Endothelial cell of umbilical vein (primary cell): ENCODE measurements at regions not wholly inside any gene's neighbourhood (a gene's known extent, or its start where the extent isn't known, plus 50 kb on each side); places are given as distances from the start of the nearest gene placed in this dataset.

ENCODE experiments used
- BruUV-seq: library from RNA; stranded (reverse); fragments of 400-500 nt; replicated peaks from 2 replicates; lab custom pipeline; 2021; lab: Mats Ljungman, UMichigan
- CTCF ChIA-PET: fragments of 300-600, 350-600 bp; sonication (Branson Sonifier 250); formaldehyde crosslinking; loops from one replicate; lab custom pipeline; 2021; ENCODE audit warnings: antibody characterized with exemption, inconsistent platforms; lab: Charles Lee
- POLR2A ChIA-PET: fragments of 300-600, 350-600 bp; sonication (Branson Sonifier 250); formaldehyde crosslinking; loops from one replicate; lab custom pipeline; 2021; ENCODE audit warnings: antibody characterized with exemption, inconsistent platforms; lab: Charles Lee
- DNase-seq: peaks from one replicate; pipeline ENCODE4 v3.0.0-alpha.2; 2011; ENCODE audit warnings: low read depth, low spot score
- FAIRE-seq: peaks from 2 replicates; lab custom pipeline; 2011; peaks lifted over from hg19 to GRCh38; lab: Jason Lieb, UNC
- H2AFZ ChIP-seq: 2 replicates; pipeline ENCODE4 v1.6.0; 2012; ENCODE audit warnings: low read depth, low read length, control low read depth, inconsistent platforms
- H3K27ac ChIP-seq: 2 replicates; pipeline ENCODE4 v1.5.1; 2011; ENCODE audit warnings: low read depth, mild to moderate bottlenecking, control low read depth, low read length, moderate library complexity; ENCODE audit not compliant: insufficient read depth
- H3K27me3 ChIP-seq, 2 experiments: 2 replicates each; pipeline versions ENCODE4 v1.6.0 to v1.6.1; 2011; ENCODE audit warnings: low read length in 2 of 2, mixed read lengths in 1 of 2; ENCODE audit not compliant: control insufficient read depth in 2 of 2, insufficient read depth in 2 of 2
- H3K36me3 ChIP-seq, 2 experiments: 2 replicates in 1 of 2; 3 replicates in 1 of 2; pipeline ENCODE4 v1.5.1; 2011; ENCODE audit warnings: low read length in 2 of 2, mild to moderate bottlenecking in 1 of 2, moderate library complexity in 1 of 2; ENCODE audit not compliant: control insufficient read depth in 2 of 2, insufficient read depth in 2 of 2; ENCODE audit errors: extremely low read depth in 1 of 2
- H3K4me1 ChIP-seq: 3 replicates; pipeline ENCODE4 v1.5.1; 2011; ENCODE audit warnings: mild to moderate bottlenecking, low read length; ENCODE audit not compliant: control insufficient read depth, insufficient read depth; ENCODE audit errors: extremely low read depth
- H3K4me2 ChIP-seq: 2 replicates; pipeline ENCODE4 v1.6.1; 2011; ENCODE audit warnings: low read length, control low read depth, mixed read lengths; ENCODE audit not compliant: insufficient read depth
- H3K4me3 ChIP-seq, 3 experiments: fragments of 200-600 bp in 1 of 3; sonication (generic), shearing (Covaris generic) in 1 of 3; replicated peaks in 1 of 3; 2 replicates each; pipeline ENCODE4 v1.5.1; 2011 to 2016; ENCODE audit warnings: control low read depth in 3 of 3, low read length in 3 of 3, mild to moderate bottlenecking in 2 of 3, inconsistent platforms in 1 of 3, low read depth in 1 of 3, moderate library complexity in 1 of 3; ENCODE audit not compliant: insufficient read depth in 1 of 3
- H3K79me2 ChIP-seq: 2 replicates; pipeline ENCODE4 v1.6.0; 2012; ENCODE audit warnings: low read length, inconsistent platforms; ENCODE audit not compliant: control insufficient read depth, insufficient read depth
- H3K9ac ChIP-seq: replicated peaks from 2 replicates; pipeline ENCODE3; 2011; ENCODE audit warnings: low read length, control low read depth; ENCODE audit not compliant: insufficient read depth; ENCODE audit errors: extremely low read depth
- H3K9me1 ChIP-seq: replicated peaks from 3 replicates; pipeline ENCODE4 v1.6.0; 2011; ENCODE audit warnings: mild to moderate bottlenecking, low read length; ENCODE audit not compliant: control insufficient read depth, insufficient read depth; ENCODE audit errors: extremely low read depth
- H3K9me3 ChIP-seq: replicated peaks from 2 replicates; pipeline ENCODE4 v1.5.1; 2012; ENCODE audit warnings: low read length, inconsistent platforms; ENCODE audit not compliant: control insufficient read depth, insufficient read depth
- H4K20me1 ChIP-seq: replicated peaks from 2 replicates; pipeline ENCODE3; 2011; ENCODE audit warnings: mild to moderate bottlenecking, low read length; ENCODE audit not compliant: control insufficient read depth, insufficient read depth; ENCODE audit errors: extremely low read depth
- EZH2 ChIP-seq: IDR thresholded peaks from 2 replicates; pipeline ENCODE4 v1.6.1; 2012; ENCODE audit warnings: borderline replicate concordance, low read depth, mild to moderate bottlenecking, moderate library complexity, low read length, inconsistent platforms; ENCODE audit not compliant: severe bottlenecking
- FOS ChIP-seq: IDR thresholded peaks from 2 replicates; pipeline ENCODE4 v1.6.1; 2011; ENCODE audit warnings: mild to moderate bottlenecking, low read length, moderate library complexity, borderline replicate concordance; ENCODE audit not compliant: insufficient read depth
- GATA2 ChIP-seq: IDR thresholded peaks from 2 replicates; pipeline ENCODE4 v1.7.0; 2011; ENCODE audit warnings: low read depth, mild to moderate bottlenecking, moderate library complexity, mixed read lengths, low read length; ENCODE audit not compliant: insufficient read length, insufficient read depth
- JUN ChIP-seq: IDR thresholded peaks from 2 replicates; pipeline ENCODE4 v1.6.1; 2011; ENCODE audit warnings: borderline replicate concordance, low read depth; ENCODE audit not compliant: insufficient read length, insufficient read depth
- MAX ChIP-seq: IDR thresholded peaks from 2 replicates; pipeline ENCODE4 v1.6.1; 2011; ENCODE audit not compliant: insufficient read depth, insufficient read length
- MYC ChIP-seq: IDR thresholded peaks from one replicate; pipeline ENCODE4 v1.6.1; 2011; ENCODE audit warnings: mild to moderate bottlenecking, low read depth, low read length
- POLR2A ChIP-seq: IDR thresholded peaks from 2 replicates; pipeline ENCODE4 v1.6.1; 2012; ENCODE audit warnings: low read depth, mild to moderate bottlenecking, control low read depth, low read length
- POLR2AphosphoS5 ChIP-seq: IDR thresholded peaks from 2 replicates; pipeline ENCODE4 v1.6.1; 2012; ENCODE audit warnings: low read depth, mild to moderate bottlenecking, control low read depth, low read length, moderate library complexity; ENCODE audit not compliant: insufficient read depth
- dilution Hi-C: fragments of 300-500 bp; cut with MboI; formaldehyde crosslinking; loops from one replicate; pipeline ENCODE4 v1.15.0; 2019; ENCODE audit warnings: low sequenced_read_pairs; ENCODE audit not compliant: extremely low pct_ligation_motif_present
- intact Hi-C: fragments of 100-400 bp; cut with micrococcal nuclease; formaldehyde crosslinking; loops from one replicate; pipeline ENCODE4 v1.10.0; 2022
- TF ChIP-seq, protein P1 (sequence below), 2 donors: IDR thresholded peaks; 1 replicate in 1 of 2; 2 replicates in 1 of 2; pipeline ENCODE4 v1.5.1; 2011; ENCODE audit warnings: low read length in 2 of 2, mild to moderate bottlenecking in 2 of 2, moderate library complexity in 2 of 2, control low read depth in 1 of 2, inconsistent platforms in 1 of 2, low read depth in 1 of 2; ENCODE audit not compliant: insufficient read depth in 1 of 2; ENCODE audit errors: extremely low read depth in 1 of 2

GRCh38 chr10:130764651-130765050 is 546.9 kb downstream of the TCERG1L start:
- H3K9me3 ChIP-seq = peaks cover 10% of the 10 kb centered on the region
- H3K4me3 ChIP-seq = no peak overlapping the region
- no peaks in the 10 kb centered on the region for H3K79me2 ChIP-seq
- H3K9ac ChIP-seq = no peak overlapping the region
- FAIRE-seq (no peak), DNase-seq (no peak)
- H3K9me1 ChIP-seq = no peaks in the 10 kb centered on the region
- H3K4me1 ChIP-seq = no peaks in the 10 kb centered on the region
- H4K20me1 ChIP-seq = no peaks in the 10 kb centered on the region
- no peaks in the 10 kb centered on the region for H3K36me3 ChIP-seq
- ChIA-PET CTCF (no interaction called here), POLR2A (no interaction called here)
- TF ChIP-seq, protein P1, sequence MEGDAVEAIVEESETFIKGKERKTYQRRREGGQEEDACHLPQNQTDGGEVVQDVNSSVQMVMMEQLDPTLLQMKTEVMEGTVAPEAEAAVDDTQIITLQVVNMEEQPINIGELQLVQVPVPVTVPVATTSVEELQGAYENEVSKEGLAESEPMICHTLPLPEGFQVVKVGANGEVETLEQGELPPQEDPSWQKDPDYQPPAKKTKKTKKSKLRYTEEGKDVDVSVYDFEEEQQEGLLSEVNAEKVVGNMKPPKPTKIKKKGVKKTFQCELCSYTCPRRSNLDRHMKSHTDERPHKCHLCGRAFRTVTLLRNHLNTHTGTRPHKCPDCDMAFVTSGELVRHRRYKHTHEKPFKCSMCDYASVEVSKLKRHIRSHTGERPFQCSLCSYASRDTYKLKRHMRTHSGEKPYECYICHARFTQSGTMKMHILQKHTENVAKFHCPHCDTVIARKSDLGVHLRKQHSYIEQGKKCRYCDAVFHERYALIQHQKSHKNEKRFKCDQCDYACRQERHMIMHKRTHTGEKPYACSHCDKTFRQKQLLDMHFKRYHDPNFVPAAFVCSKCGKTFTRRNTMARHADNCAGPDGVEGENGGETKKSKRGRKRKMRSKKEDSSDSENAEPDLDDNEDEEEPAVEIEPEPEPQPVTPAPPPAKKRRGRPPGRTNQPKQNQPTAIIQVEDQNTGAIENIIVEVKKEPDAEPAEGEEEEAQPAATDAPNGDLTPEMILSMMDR (IDR thresholded peaks at IDR 0.05; ENCODE audit: extremely low read depth in 1 of 2, insufficient read depth in 1 of 2, low read depth in 1 of 2, low read length in 2 of 2) = no peak
- TF ChIP-seq MAX (no peak), EZH2 (no peak), FOS (no peak), GATA2 (no peak), MYC (no peak), POLR2A (no peak), POLR2AphosphoS5 (no peak), JUN (no peak)
- intact Hi-C loops (no loop called here), dilution Hi-C loops (no loop called here)
- H3K27me3 ChIP-seq = no peaks in the 10 kb centered on the region
- BruUV-seq = no TSS peak
- no peak overlapping the region for H3K4me2 ChIP-seq
- H3K27ac ChIP-seq = no peak overlapping the region
- no peak overlapping the region for H2AFZ ChIP-seq
